ENCODE measurements at regions not wholly inside any gene's neighbourhood (a gene's known extent, or its start where the extent isn't known, plus 50 kb on each side); places are given as distances from the start of the nearest gene placed in this dataset.
"Not testable (repeated sequence)": the region's sequence is repeated elsewhere in the genome, so short reads cannot be mapped to it uniquely, and the experiment has no call there.

DNA sequence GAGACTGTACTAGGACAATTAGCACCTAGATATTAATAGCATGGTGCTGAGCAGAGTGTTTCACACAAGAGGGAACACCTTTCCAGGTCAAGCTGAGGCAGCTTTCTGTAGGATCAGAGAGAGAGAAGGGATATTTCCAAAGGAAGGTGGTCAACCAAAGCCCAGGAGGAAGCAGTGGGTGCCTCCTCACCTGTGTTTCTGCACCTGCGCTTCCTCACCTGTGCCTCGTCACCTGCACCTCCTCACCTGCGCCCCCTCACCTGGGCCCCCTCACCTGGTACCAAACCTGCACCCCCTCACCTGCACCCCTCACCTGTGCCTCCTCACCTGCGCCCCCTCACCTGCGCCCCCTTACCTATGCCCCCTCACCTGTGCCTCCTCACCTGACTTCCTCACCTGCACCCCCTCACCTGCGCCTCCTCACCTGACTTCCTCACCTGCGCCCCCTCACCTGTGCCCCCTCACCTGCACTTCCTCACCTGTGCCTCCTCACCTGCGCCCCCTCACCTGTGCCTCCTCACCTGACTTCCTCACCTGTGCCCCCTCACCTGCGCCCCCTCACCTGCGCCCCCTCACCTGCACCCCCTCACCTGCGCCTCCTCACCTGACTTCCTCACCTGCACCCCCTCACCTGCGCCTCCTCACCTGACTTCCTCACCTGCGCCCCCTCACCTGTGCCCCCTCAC, 67.9 kb downstream of the TTLL2 start:
- no peak for DNase-seq (ENCODE audit: low read depth)

DNA sequence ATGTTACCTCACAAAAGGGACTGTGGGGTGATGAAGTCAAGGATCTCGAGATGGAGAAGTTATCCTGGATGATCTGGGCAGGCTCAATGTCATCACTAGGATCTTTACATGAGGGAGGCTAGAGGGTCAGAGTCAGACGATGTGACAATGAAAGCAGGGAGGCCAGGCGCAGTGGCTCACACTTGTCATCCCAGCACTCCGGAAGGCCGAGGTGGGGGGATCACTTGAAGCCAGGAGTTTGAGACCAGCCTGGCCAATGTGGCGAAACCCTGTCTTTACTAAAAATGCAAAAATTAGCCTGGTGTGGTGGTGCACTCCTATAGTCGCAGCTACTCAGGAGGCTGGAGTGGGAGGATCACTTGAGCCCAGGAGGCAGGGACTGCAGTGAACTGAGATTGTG, 68.8 kb downstream of the TTLL2 start:
- DNase-seq (ENCODE audit: low read depth), result no peak

- no peak for DNase-seq (ENCODE audit: low read depth)
These were observed 69.5 kb downstream of the TTLL2 start for GRCh38 chr6:167394339-167394738.

- DNase-seq (ENCODE audit: low read depth), result no peak
These were observed 69.9 kb downstream of the TTLL2 start for GRCh38 chr6:167394820-167395219.

- no peak for DNase-seq (ENCODE audit: low read depth)
These were observed 71.3 kb downstream of the TTLL2 start for GRCh38 chr6:167396068-167396658.

DNA sequence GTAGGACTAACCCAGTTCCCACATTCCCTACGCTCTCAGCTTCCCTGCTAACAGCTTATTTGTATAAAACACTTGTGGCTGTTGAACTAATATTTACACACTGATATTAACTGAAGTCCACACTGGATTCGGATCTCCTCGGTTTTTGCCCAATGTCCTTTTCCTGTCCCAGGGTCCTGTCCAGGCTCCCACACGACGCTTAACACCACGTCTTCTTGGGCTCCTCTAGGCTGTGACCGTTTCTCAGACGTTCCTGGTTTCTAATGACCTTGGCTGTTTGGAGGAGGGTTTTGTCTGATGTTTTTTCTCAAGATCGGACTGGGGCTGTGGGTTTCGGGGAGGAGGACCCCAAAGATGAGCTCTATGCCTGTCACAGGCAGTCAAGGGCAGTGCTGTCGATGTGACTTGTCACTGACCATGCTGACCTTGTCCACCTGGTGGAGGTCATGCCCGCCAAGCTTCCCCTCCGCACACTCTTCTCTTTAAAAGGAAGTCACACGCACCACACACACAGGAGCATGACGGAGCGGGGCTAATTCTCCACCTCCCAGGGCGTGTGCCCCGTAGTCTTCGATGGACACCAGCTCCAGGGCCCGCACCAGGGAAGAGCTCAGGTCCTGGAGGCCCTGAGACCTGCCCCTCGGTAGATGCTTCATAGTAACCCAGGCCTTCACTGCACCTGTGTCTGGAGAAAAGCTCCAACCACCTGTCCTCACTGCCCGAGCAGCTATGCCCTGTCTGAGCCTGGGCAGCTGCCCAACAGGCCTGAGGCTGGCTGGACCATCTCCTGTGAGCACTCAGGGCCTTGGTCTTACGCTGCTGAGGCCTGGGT, 72.0 kb downstream of the TTLL2 start:
- no peak for DNase-seq (ENCODE audit: low read depth)

GRCh38 chr6:167397712-167398111, 72.8 kb downstream of the TTLL2 start:
- DNase-seq (ENCODE audit: low read depth), result no peak

GRCh38 chr6:167398214-167399050, 73.5 kb downstream of the TTLL2 start:
- no peak for DNase-seq (ENCODE audit: low read depth)

DNA sequence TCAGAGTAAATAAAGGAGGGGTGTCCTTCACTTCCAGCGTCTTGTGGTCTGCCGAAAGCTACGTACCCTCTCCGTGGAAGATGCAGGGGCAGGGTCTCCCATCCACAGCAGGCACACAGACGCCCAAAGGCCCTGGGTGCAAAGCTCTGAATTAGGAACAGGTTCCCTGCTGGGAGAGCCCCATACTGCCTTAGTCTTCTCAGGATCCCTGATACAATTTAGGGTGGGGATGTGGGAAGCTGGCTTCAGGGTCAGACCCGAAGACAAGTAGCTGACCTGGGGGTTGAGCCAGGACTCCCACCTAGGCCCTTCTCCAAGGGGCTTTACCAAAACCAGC, 74.1 kb downstream of the TTLL2 start:
- no peak for DNase-seq (ENCODE audit: low read depth)

GRCh38 chr6:167399599-167399998, 74.7 kb downstream of the TTLL2 start:
- DNase-seq (ENCODE audit: low read depth), result no peak

GRCh38 chr6:167400482-167401138, 75.7 kb downstream of the TTLL2 start:
- DNase-seq (ENCODE audit: low read depth), result no peak

DNA sequence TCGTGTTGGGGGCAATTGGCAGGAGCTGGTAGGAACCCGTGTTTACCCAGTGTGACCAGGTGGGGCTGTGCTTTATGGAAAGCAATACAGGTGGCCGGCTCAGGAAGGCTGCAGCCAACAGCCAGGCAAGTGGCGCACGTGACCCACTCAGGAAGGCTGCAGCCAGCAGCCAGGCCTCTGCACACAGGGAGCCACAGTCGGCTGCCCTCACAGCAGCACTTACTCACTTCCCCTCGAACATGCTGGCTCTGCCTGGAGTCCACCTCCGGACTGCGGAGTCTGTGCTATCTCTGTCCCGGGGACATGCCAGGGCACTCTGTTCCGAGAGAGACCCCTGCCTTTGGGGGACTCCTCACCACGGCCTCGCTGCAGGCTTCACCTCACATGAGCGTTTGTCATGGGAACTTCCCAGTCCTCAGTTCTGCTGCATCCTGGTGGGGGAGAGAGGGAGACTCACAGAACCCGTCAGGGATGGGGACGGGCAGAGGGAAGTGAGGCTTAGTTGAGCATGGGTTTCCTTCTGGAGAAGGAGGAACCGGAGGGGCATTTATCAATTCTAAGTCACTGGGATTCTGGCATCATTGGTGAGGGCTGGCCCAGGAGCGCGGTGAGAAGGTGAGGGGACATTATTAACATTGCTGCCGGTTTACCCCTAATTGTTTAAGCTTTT, 76.8 kb downstream of the TTLL2 start:
- no peak for DNase-seq (ENCODE audit: low read depth)

DNA sequence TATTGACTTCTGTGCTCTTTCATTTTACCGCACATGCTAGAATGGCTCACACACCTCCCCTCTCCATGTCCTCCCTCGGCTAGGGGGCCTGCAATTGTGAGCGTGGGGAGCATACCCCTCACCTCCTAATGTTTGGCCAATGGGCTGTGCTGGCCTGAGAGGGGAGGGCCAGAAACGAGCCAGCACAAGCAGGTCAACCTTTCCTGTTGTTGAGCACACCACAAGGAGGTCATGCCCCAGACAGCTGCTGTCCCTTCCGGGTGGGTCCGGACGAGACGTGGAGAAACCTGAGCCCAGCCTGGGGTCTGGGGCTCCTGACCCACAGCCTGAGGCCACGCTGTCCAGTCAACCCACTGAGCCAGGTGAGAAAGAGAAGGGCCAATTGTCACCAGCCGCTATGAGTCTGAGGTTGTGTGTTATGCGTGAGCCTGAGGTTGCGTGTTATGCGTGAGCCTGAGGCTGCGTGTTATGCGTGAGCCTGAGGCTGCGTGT, 77.4 kb downstream of the TTLL2 start:
- DNase-seq (ENCODE audit: low read depth), result no peak

DNA sequence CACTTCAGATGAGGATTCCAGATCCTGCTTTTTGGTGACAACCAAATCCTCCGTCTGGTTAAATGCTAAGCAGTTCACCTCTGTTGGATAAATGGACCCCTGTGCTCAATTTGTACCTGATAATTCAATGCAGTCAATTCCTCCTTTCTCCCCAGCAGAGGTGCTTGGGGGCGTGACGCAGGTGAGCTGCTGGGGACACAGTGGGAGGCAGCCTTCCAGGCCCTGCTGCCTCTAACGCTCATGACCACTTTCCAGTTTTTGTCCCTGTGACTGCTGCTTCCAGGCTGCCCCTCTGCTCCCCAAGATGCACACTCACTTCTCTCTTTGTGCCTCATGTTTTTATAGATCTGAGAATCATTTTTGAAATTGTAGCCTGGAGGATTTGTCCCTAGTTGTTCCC, 78.5 kb downstream of the TTLL2 start:
- no peak for DNase-seq (ENCODE audit: low read depth)

DNA sequence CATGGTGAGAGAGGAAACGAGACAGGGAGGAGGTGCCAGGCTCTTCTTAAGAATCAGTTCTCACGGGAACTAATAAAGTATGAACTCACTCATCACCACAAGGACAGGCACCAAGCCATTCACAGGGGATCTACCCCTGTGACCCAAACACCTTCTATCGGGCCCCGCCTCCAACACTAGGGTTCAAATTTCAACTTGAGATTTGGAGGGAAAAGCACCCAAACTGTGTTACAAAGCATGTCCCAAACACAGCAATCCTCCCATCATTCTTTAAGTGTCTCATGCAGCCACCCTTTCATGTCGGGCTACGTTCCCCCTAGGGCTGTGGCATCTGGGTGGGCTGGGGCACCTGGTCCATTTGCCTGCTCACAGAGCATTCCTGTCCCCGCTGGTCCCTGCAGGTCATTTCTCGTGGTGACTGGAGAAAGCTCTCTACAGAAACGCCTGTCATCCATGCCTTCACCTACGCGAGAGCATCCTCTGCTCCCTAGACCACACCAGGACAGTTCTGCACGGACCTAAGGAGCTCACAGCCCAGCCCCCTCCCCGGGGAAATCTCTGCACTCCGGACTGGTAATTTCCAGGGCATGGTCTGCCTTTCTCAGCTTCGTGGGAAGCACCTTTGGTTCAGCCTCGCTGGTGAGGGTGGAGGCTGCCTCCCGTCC, 79.6 kb downstream of the TTLL2 start:
- DNase-seq (ENCODE audit: low read depth), result no peak

- no peak for DNase-seq (ENCODE audit: low read depth)
These were observed 81.1 kb downstream of the TTLL2 start for GRCh38 chr6:167405778-167406532.

- not testable (repeated sequence) for DNase-seq (ENCODE audit: low read depth)
These were observed 81.8 kb downstream of the TTLL2 start for GRCh38 chr6:167406533-167407238.

GRCh38 chr6:167407239-167408064, 82.6 kb downstream of the TTLL2 start:
- no peak for DNase-seq (ENCODE audit: low read depth)

All from fibroblast of gingiva (primary cell).